SK-N-SH (cell line): ENCODE measurements at regions not wholly inside any gene's neighbourhood (a gene's known extent, or its start where the extent isn't known, plus 50 kb on each side); places are given as distances from the start of the nearest gene placed in this dataset.

Experiments used
- CTCF ChIA-PET: fragments of 300-600, 350-600 bp; formaldehyde crosslinking; extraction: SDS; loops from one replicate; lab custom pipeline; 2021; lab: Yijun Ruan, JAX
- POLR2A ChIA-PET: fragments of 350-600 bp; sonication (Branson Sonifier 250); formaldehyde crosslinking; extraction: SDS; loops from one replicate; lab custom pipeline; 2020; ENCODE audit warnings: antibody characterized with exemption, inconsistent platforms; lab: Yijun Ruan, JAX
- DNase-seq: peaks from one replicate; pipeline ENCODE4 v3.0.0; 2012
- H2AFZ ChIP-seq: fragments of 200-600 bp; sonication (generic); 2 replicates; pipeline ENCODE4 v1.8.1; 2016; ENCODE audit warnings: antibody characterized with exemption, mild to moderate bottlenecking, low read depth
- H3F3A ChIP-seq: fragments of 200-600 bp; sonication (generic); replicated peaks from 2 replicates; pipeline ENCODE3; 2016; ENCODE audit warnings: antibody characterized with exemption, mild to moderate bottlenecking; ENCODE audit not compliant: insufficient read depth
- H3K27ac ChIP-seq, 2 experiments: fragments of 200-500 bp in 1 of 2; fragments of 200-600 bp in 1 of 2; sonication (Bioruptor generic) in 1 of 2; sonication (generic), shearing (Covaris generic) in 1 of 2; 2 replicates each; pipeline versions ENCODE4 v1.5.1 to v1.6.1; 2014 to 2016; ENCODE audit warnings: low read depth in 2 of 2, inconsistent platforms in 1 of 2, low read length in 1 of 2, mild to moderate bottlenecking in 1 of 2, mixed read lengths in 1 of 2
- H3K27me3 ChIP-seq: fragments of 200-600 bp; sonication (generic), shearing (Covaris generic); 2 replicates; pipeline ENCODE4 v1.6.1; 2016; ENCODE audit warnings: mixed run types; ENCODE audit not compliant: insufficient read depth
- H3K36me3 ChIP-seq, 2 experiments: fragments of 200-500 bp in 1 of 2; fragments of 200-600 bp in 1 of 2; sonication (Bioruptor generic) in 1 of 2; sonication (generic) in 1 of 2; replicated peaks in 1 of 2; 2 replicates each; pipeline versions ENCODE3 to v1.5.1; 2014 to 2016; ENCODE audit warnings: low read length in 1 of 2, mild to moderate bottlenecking in 1 of 2; ENCODE audit not compliant: insufficient read depth in 2 of 2, control insufficient read depth in 1 of 2
- H3K4me1 ChIP-seq, 2 experiments: fragments of 200-500 bp in 1 of 2; fragments of 200-600 bp in 1 of 2; sonication (Bioruptor generic) in 1 of 2; sonication (generic), shearing (Covaris generic) in 1 of 2; 2 replicates each; pipeline versions ENCODE4 v1.5.1 to v1.6.1; 2014 to 2016; ENCODE audit warnings: low read depth in 1 of 2, low read length in 1 of 2, mixed run types in 1 of 2; ENCODE audit not compliant: insufficient read depth in 2 of 2, control insufficient read depth in 1 of 2
- H3K4me2 ChIP-seq: fragments of 200-600 bp; sonication (generic), shearing (Covaris generic); 2 replicates; pipeline ENCODE4 v1.6.1; 2017; ENCODE audit warnings: mixed run types
- H3K4me3 ChIP-seq, 2 experiments: fragments of 200-500 bp in 1 of 2; fragments of 200-600 bp in 1 of 2; sonication (Bioruptor generic) in 1 of 2; sonication (generic), shearing (Covaris generic) in 1 of 2; 2 replicates each; pipeline versions ENCODE4 v1.5.1 to v1.8.1; 2014 to 2016; ENCODE audit warnings: low read depth in 2 of 2, inconsistent platforms in 1 of 2, low read length in 1 of 2, mild to moderate bottlenecking in 1 of 2, mixed read lengths in 1 of 2, moderate library complexity in 1 of 2
- H3K79me2 ChIP-seq: fragments of 200-600 bp; sonication (generic); 2 replicates; pipeline ENCODE4 v1.8.1; 2017; ENCODE audit warnings: mild to moderate bottlenecking; ENCODE audit not compliant: insufficient read depth
- H3K9ac ChIP-seq: fragments of 200-600 bp; sonication (generic); 2 replicates; pipeline ENCODE4 v1.6.1; 2017; ENCODE audit warnings: mixed run types
- H3K9me2 ChIP-seq: fragments of 200-600 bp; sonication (generic); 2 replicates; pipeline ENCODE4 v1.6.1; 2017; ENCODE audit warnings: mixed run types
- H3K9me3 ChIP-seq: fragments of 200-600 bp; sonication (generic); 2 replicates; pipeline ENCODE4 v1.6.1; 2017; ENCODE audit warnings: mixed run types, mild to moderate bottlenecking, moderate library complexity
- H4K20me1 ChIP-seq: fragments of 200-600 bp; sonication (generic); 2 replicates; pipeline ENCODE4 v1.6.1; 2017; ENCODE audit warnings: mild to moderate bottlenecking, mixed run types; ENCODE audit not compliant: insufficient read depth
- ELF1 ChIP-seq: IDR thresholded peaks from 2 replicates; pipeline ENCODE4 v1.4.0; 2012
- EP300 ChIP-seq, 2 experiments: IDR thresholded peaks; 2 replicates each; pipeline versions ENCODE4 v1.4.0 to v1.6.1; 2012; ENCODE audit warnings: borderline replicate concordance in 1 of 2, low read depth in 1 of 2, low read length in 1 of 2
- EZH2phosphoT487 ChIP-seq: fragments of 200-600 bp; sonication (generic); IDR thresholded peaks from 2 replicates; pipeline ENCODE4 v1.6.1; 2017; ENCODE audit warnings: low read depth, mixed run types, mild to moderate bottlenecking, antibody characterized with exemption, moderate library complexity, borderline replicate concordance
- FOXM1 ChIP-seq: IDR thresholded peaks from 2 replicates; pipeline ENCODE4 v1.4.0; 2012; ENCODE audit warnings: low read depth, mild to moderate bottlenecking
- JUND ChIP-seq: IDR thresholded peaks from 2 replicates; pipeline ENCODE4 v1.4.0; 2012
- MAX ChIP-seq: IDR thresholded peaks from 2 replicates; pipeline ENCODE4 v1.4.0; 2012; ENCODE audit warnings: low read depth
- NRF1 ChIP-seq: IDR thresholded peaks from 2 replicates; pipeline ENCODE4 v1.6.1; 2012; ENCODE audit warnings: low read depth, mild to moderate bottlenecking, low read length
- POLR2AphosphoS5 ChIP-seq: IDR thresholded peaks from 2 replicates; pipeline ENCODE4 v1.6.1; 2012; ENCODE audit warnings: low read depth, low read length
- RCOR1 ChIP-seq: fragments of 150-350 bp; IDR thresholded peaks from 2 replicates; pipeline ENCODE4 v1.6.1; 2017; ENCODE audit warnings: antibody characterized with exemption, low read length
- SMC3 ChIP-seq: IDR thresholded peaks from 2 replicates; pipeline ENCODE4 v1.6.1; 2012; ENCODE audit warnings: low read depth, low read length, improper control_type of control experiment
- TEAD4 ChIP-seq: IDR thresholded peaks from 2 replicates; pipeline ENCODE4 v1.4.0; 2012; ENCODE audit warnings: mild to moderate bottlenecking, borderline replicate concordance; ENCODE audit not compliant: insufficient read depth
- WGBS: methylation state at CpG from one replicate; pipeline ENCODE4 v1.1.6; 2017; ENCODE audit warnings: low lambda C conversion rate; 5-methylcytosine and 5-hydroxymethylcytosine counted together
- TF ChIP-seq, protein P1 (sequence below): fragments of 150-350 bp; IDR thresholded peaks from 2 replicates; pipeline ENCODE4 v1.6.1; 2016; ENCODE audit warnings: mild to moderate bottlenecking, low read depth, low read length
- TF ChIP-seq, protein P2 (sequence below): fragments of 150-350 bp; IDR thresholded peaks from 2 replicates; pipeline ENCODE4 v1.6.1; 2017; ENCODE audit warnings: antibody characterized with exemption, low read length, low read depth, borderline replicate concordance
- TF ChIP-seq, protein P3 (sequence below): IDR thresholded peaks from 2 replicates; pipeline ENCODE4 v1.4.0; 2012; ENCODE audit warnings: low read depth, borderline replicate concordance

GRCh38 chr6:92700411-92700810, 718.9 kb downstream of the EPHA7 start:
- ChIA-PET CTCF (no interaction called here), POLR2A (no interaction called here)
- no peak overlapping the region for H3K4me2 ChIP-seq
- no peak overlapping the region for H3K4me3 ChIP-seq
- H3K9ac ChIP-seq, result no peak overlapping the region
- H4K20me1 ChIP-seq, result no peaks in the 10 kb centered on the region
- H3K79me2 ChIP-seq, result no peaks in the 10 kb centered on the region
- H3K4me1 ChIP-seq, result no peaks in the 10 kb centered on the region
- H3K9me2 ChIP-seq, result no peaks in the 10 kb centered on the region
- no peak overlapping the region for H3K27ac ChIP-seq
- H2AFZ ChIP-seq, result no peak overlapping the region
- H3F3A ChIP-seq, result no peaks in the 10 kb centered on the region
- no peak for DNase-seq
- no peaks in the 10 kb centered on the region for H3K9me3 ChIP-seq
- 41% methylated on average over 9 of the region's 11 CpGs for WGBS
- no peaks in the 10 kb centered on the region for H3K27me3 ChIP-seq
- TF ChIP-seq JUND (no peak), TEAD4 (no peak)
- H3K36me3 ChIP-seq, result no peaks in the 10 kb centered on the region

DNA sequence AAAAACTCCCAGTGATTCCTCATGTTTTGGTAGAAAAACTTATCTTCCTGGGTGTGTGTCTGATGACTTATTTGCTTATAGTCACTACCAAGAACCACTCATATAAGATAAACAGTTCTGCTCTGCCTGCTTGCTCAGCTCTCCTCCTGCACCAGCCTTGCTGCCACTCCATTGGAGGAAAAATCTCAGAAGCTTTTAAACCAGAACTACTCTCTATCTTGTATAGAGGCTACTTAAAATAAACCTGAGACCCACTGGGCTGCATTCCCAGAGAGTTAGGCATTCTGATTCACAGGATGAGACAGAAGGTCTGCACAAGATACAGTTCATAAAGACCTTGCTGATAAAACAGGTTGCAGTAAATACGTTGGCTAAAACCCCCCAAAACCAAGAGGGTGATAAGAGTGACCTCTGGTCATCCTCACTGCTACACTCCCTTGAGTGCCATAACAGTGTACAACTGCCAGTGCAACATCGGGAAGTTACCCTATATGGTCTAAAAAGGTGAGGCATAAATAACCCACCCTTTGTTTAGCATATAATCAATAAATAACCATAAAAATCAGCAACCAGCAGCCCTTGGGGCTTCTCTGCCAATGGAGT, 728.3 kb downstream of the EPHA7 start:
- no peaks in the 10 kb centered on the region for H3K9me3 ChIP-seq
- no peaks in the 10 kb centered on the region for H4K20me1 ChIP-seq
- 7% methylated on average over 2 of the region's 2 CpGs for WGBS
- H3K27me3 ChIP-seq, result no peaks in the 10 kb centered on the region
- no peak overlapping the region for H2AFZ ChIP-seq
- DNase-seq, result no peak
- H3K27ac ChIP-seq, result no peak overlapping the region
- no peak overlapping the region for H3K4me2 ChIP-seq
- H3K36me3 ChIP-seq, result no peaks in the 10 kb centered on the region
- no peak overlapping the region for H3K9ac ChIP-seq
- H3F3A ChIP-seq, result no peaks in the 10 kb centered on the region
- ChIA-PET CTCF (no interaction called here), POLR2A (no interaction called here)
- no peak overlapping the region for H3K4me3 ChIP-seq
- H3K79me2 ChIP-seq, result no peaks in the 10 kb centered on the region
- H3K9me2 ChIP-seq, result no peaks in the 10 kb centered on the region
- no peaks in the 10 kb centered on the region for H3K4me1 ChIP-seq
- TF ChIP-seq RCOR1 (no peak), FOXM1 (no peak)

DNA sequence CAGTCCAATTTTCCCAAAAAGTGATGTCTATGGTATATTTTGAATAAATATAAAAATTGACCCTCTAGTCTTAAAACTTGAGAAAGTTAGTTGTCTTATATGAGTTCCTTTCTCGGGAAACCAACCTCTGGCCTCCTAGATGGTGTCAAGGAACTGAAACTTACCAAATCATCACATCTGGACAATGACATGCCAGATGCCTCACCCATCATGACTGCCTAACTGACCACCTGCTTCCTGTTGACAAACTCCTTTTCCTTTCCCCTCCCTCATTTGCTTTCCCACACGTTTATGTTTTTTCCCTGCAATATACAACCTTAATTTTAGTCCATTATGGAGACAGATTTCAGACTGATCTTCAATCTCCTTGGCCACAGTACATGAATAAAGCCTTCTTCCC, 731.0 kb downstream of the EPHA7 start:
- no peak overlapping the region for H3K4me3 ChIP-seq
- H3K4me2 ChIP-seq, result no peak overlapping the region
- ChIA-PET CTCF (no interaction called here), POLR2A (no interaction called here)
- no peaks in the 10 kb centered on the region for H3K36me3 ChIP-seq
- H3K4me1 ChIP-seq, result no peaks in the 10 kb centered on the region
- H3K27ac ChIP-seq, result no peak overlapping the region
- H3K27me3 ChIP-seq, result no peaks in the 10 kb centered on the region
- no peak overlapping the region for H3K9ac ChIP-seq
- no peaks in the 10 kb centered on the region for H3F3A ChIP-seq
- 4% methylated on average over 2 of the region's 2 CpGs for WGBS
- H3K79me2 ChIP-seq, result no peaks in the 10 kb centered on the region
- no peak for DNase-seq
- no peak for TF ChIP-seq ELF1
- TF ChIP-seq, protein P1, sequence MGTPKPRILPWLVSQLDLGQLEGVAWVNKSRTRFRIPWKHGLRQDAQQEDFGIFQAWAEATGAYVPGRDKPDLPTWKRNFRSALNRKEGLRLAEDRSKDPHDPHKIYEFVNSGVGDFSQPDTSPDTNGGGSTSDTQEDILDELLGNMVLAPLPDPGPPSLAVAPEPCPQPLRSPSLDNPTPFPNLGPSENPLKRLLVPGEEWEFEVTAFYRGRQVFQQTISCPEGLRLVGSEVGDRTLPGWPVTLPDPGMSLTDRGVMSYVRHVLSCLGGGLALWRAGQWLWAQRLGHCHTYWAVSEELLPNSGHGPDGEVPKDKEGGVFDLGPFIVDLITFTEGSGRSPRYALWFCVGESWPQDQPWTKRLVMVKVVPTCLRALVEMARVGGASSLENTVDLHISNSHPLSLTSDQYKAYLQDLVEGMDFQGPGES, result no peak
- TF ChIP-seq POLR2AphosphoS5, result no peak
- no peak for TF ChIP-seq MAX
- TF ChIP-seq EP300 (IDR thresholded peaks at IDR 0.05; ENCODE audit: borderline replicate concordance in 1 of 2, low read depth in 1 of 2, low read length in 1 of 2), result no peak
- no peak for TF ChIP-seq SMC3
- no peak for TF ChIP-seq EZH2phosphoT487
- TF ChIP-seq, protein P2, sequence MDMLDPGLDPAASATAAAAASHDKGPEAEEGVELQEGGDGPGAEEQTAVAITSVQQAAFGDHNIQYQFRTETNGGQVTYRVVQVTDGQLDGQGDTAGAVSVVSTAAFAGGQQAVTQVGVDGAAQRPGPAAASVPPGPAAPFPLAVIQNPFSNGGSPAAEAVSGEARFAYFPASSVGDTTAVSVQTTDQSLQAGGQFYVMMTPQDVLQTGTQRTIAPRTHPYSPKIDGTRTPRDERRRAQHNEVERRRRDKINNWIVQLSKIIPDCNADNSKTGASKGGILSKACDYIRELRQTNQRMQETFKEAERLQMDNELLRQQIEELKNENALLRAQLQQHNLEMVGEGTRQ, result no peak
- TF ChIP-seq NRF1, result no peak
- TF ChIP-seq JUND, result no peak
- TF ChIP-seq, protein P3, sequence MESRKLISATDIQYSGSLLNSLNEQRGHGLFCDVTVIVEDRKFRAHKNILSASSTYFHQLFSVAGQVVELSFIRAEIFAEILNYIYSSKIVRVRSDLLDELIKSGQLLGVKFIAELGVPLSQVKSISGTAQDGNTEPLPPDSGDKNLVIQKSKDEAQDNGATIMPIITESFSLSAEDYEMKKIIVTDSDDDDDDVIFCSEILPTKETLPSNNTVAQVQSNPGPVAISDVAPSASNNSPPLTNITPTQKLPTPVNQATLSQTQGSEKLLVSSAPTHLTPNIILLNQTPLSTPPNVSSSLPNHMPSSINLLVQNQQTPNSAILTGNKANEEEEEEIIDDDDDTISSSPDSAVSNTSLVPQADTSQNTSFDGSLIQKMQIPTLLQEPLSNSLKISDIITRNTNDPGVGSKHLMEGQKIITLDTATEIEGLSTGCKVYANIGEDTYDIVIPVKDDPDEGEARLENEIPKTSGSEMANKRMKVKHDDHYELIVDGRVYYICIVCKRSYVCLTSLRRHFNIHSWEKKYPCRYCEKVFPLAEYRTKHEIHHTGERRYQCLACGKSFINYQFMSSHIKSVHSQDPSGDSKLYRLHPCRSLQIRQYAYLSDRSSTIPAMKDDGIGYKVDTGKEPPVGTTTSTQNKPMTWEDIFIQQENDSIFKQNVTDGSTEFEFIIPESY, result no peak
- no peaks in the 10 kb centered on the region for H4K20me1 ChIP-seq
- no peaks in the 10 kb centered on the region for H3K9me3 ChIP-seq
- H3K9me2 ChIP-seq, result no peaks in the 10 kb centered on the region
- no peak overlapping the region for H2AFZ ChIP-seq
